Ishikawa (cell line): ENCODE measurements at regions not wholly inside any gene's neighbourhood (a gene's known extent, or its start where the extent isn't known, plus 50 kb on each side); places are given as distances from the start of the nearest gene placed in this dataset.

Experiments used
- CEBPB ChIP-seq: IDR thresholded peaks from 2 replicates; pipeline ENCODE4 v1.6.1; 2012
- CREB1 ChIP-seq: IDR thresholded peaks from 2 replicates; pipeline ENCODE4 v1.6.1; 2012; ENCODE audit warnings: low read depth
- EGR1 ChIP-seq: IDR thresholded peaks from 2 replicates; pipeline ENCODE4 v1.6.1; 2012
- EP300 ChIP-seq: IDR thresholded peaks from 2 replicates; pipeline ENCODE4 v1.6.1; 2012; ENCODE audit warnings: borderline replicate concordance
- FOXM1 ChIP-seq: IDR thresholded peaks from 2 replicates; pipeline ENCODE4 v1.6.1; 2012; ENCODE audit warnings: low read depth, borderline replicate concordance
- NFIC ChIP-seq: IDR thresholded peaks from 2 replicates; pipeline ENCODE4 v1.6.1; 2012
- RAD21 ChIP-seq: IDR thresholded peaks from 2 replicates; pipeline ENCODE4 v1.6.1; 2012; ENCODE audit warnings: low read depth
- TAF1 ChIP-seq: IDR thresholded peaks from 2 replicates; pipeline ENCODE4 v1.6.1; 2012; ENCODE audit warnings: low read depth, mild to moderate bottlenecking
- TCF12 ChIP-seq: IDR thresholded peaks from 2 replicates; pipeline ENCODE4 v1.6.1; 2012; ENCODE audit warnings: low read depth
- TEAD4 ChIP-seq: IDR thresholded peaks from 2 replicates; pipeline ENCODE4 v1.6.1; 2012
- YY1 ChIP-seq: IDR thresholded peaks from 2 replicates; pipeline ENCODE4 v1.6.1; 2012; ENCODE audit warnings: low read depth
- ZBTB7A ChIP-seq: IDR thresholded peaks from 2 replicates; pipeline ENCODE4 v1.6.1; 2012; ENCODE audit warnings: low read depth
- TF ChIP-seq, protein P1 (sequence below): IDR thresholded peaks from 2 replicates; pipeline ENCODE4 v1.6.1; 2012; ENCODE audit warnings: low read depth, mild to moderate bottlenecking
- TF ChIP-seq, protein P2 (sequence below): IDR thresholded peaks from 2 replicates; pipeline ENCODE4 v1.6.1; 2012
- TF ChIP-seq, protein P3 (sequence below): IDR thresholded peaks from 2 replicates; pipeline ENCODE4 v1.6.1; 2012

DNA sequence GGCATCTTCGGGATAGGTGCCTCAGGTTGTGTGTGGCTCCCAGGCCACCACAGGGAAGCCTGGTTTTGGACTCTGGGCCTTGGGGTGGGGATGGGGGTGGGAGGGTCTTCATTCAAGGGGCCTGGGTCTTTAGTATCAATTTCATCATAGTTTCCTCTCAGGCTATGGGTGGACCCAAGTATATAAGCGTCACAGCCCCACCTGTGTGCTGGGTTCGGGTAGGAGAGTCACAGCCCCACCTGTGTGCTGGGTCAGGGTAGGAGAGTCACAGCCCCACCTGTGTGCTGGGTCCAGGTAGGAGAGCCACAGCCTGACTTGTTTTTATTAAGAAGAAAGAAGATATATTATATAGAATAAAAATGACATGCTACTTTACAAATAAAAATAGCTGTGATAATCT lies 422.1 kb downstream of the BRD1 start:
- TF ChIP-seq, protein P1, sequence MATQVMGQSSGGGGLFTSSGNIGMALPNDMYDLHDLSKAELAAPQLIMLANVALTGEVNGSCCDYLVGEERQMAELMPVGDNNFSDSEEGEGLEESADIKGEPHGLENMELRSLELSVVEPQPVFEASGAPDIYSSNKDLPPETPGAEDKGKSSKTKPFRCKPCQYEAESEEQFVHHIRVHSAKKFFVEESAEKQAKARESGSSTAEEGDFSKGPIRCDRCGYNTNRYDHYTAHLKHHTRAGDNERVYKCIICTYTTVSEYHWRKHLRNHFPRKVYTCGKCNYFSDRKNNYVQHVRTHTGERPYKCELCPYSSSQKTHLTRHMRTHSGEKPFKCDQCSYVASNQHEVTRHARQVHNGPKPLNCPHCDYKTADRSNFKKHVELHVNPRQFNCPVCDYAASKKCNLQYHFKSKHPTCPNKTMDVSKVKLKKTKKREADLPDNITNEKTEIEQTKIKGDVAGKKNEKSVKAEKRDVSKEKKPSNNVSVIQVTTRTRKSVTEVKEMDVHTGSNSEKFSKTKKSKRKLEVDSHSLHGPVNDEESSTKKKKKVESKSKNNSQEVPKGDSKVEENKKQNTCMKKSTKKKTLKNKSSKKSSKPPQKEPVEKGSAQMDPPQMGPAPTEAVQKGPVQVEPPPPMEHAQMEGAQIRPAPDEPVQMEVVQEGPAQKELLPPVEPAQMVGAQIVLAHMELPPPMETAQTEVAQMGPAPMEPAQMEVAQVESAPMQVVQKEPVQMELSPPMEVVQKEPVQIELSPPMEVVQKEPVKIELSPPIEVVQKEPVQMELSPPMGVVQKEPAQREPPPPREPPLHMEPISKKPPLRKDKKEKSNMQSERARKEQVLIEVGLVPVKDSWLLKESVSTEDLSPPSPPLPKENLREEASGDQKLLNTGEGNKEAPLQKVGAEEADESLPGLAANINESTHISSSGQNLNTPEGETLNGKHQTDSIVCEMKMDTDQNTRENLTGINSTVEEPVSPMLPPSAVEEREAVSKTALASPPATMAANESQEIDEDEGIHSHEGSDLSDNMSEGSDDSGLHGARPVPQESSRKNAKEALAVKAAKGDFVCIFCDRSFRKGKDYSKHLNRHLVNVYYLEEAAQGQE = no peak

DNA sequence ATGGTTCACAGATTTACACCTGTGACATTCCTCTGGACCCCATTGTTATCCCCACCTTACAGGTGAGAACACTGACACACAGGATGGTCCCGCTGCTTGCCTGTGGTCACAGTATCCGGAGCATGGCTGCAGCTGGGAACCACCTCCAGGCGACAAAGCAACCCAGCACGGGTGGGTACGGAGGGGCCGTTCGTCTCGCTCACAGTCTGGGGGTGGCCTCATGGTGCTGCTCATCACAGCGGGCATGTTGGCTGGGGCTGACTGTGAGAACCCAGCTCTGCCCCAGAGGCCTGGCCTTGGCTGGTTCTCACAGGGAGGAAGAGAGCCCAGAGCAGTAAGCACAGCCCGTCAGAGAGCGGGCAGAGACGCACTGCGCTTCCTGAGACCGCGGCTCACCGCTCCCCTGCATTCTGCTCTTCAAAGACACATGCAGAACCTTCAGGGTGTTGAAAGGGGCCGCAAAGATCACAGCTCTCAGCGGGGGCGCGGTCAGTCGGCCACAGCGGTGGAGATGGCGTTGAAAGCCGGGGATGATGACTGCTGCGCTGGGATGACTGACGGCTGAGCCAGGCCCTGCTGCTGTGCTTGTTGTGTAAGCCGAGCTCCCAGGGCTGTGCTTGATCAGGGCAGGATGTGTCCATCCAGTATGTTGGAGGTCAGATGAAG lies 423.0 kb downstream of the BRD1 start:
- TF ChIP-seq EGR1 (no peak), CREB1 (no peak), TCF12 (no peak), CEBPB (no peak), ZBTB7A (no peak)
- TF ChIP-seq, protein P2, sequence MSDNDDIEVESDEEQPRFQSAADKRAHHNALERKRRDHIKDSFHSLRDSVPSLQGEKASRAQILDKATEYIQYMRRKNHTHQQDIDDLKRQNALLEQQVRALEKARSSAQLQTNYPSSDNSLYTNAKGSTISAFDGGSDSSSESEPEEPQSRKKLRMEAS = no peak
- TF ChIP-seq, protein P1 = no peak

DNA sequence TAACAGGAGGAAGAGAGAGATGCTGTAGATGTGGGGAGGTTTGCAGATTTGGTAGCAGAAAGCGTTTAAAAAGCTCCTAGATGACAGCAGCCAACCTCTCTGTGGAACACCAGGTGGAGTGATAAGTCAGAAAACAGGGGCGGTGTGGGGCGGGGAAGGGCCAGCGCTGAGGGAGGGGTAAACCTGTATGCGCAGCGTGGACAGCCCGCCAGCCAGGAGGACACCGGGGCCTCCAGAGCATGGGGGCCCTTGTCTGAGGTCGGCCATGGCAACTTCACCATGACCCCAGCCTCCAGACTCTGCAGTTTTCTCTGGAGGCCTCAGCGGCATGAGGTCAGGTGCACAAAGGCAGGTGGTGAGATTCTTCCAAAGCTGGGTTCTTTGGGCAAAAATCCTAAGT lies 423.7 kb downstream of the BRD1 start:
- TF ChIP-seq NFIC = no peak
- TF ChIP-seq YY1 = no peak
- no peak for TF ChIP-seq CREB1
- TF ChIP-seq EP300 = no peak
- TF ChIP-seq TEAD4 = no peak
- TF ChIP-seq, protein P3, sequence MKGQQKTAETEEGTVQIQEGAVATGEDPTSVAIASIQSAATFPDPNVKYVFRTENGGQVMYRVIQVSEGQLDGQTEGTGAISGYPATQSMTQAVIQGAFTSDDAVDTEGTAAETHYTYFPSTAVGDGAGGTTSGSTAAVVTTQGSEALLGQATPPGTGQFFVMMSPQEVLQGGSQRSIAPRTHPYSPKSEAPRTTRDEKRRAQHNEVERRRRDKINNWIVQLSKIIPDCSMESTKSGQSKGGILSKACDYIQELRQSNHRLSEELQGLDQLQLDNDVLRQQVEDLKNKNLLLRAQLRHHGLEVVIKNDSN = no peak
- no peak for TF ChIP-seq TAF1

DNA sequence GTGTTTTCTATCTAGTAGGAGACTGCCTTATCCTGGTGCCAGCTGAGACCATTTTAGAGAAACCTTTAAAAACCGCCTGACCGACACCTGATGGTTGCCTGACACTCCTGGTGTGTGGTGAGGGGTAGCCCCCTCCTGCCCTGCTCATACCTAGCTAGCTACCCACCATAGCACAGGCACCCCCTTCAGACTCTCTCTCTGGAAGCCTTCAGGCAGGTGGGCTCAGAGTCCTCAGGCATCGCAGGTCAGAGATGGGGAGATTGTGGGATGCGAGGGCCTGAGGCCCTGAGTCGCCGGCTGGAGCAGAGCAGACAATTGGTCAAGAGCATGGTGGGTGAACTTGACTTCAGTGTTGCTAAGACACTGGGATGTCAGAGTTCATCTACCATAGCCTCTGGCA lies 424.6 kb downstream of the BRD1 start:
- TF ChIP-seq EGR1 = no peak
- TF ChIP-seq CREB1 = no peak
- TF ChIP-seq, protein P1 = no peak
- no peak for TF ChIP-seq CEBPB
- TF ChIP-seq TEAD4 = no peak
- TF ChIP-seq TAF1 = no peak
- TF ChIP-seq YY1 = no peak

DNA sequence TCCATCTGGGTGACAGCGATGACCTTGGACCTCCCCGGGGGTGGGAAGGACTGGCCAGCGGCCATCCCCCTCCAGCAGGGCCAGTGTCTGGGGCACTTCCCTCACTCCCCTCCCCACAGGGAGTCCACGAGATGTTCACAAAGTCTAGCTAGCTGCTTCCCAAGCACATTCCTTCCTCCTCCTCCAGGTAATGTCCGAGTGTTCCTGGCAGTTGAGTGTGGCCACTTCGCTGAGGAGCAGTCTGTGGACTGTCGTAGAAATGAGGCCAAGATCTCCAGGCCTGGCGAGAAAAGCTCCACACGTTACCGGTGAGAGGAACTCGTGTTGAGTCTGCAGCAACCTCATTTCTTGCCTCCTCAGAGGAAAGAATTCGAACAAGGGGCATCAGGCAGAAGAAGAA lies 425.5 kb downstream of the BRD1 start:
- TF ChIP-seq FOXM1 (no peak), EP300 (no peak), CEBPB (no peak), EGR1 (no peak), ZBTB7A (no peak), CREB1 (no peak), TCF12 (no peak), NFIC (no peak), RAD21 (no peak), TEAD4 (no peak), TAF1 (no peak), YY1 (no peak)
- TF ChIP-seq, protein P2 = no peak
- TF ChIP-seq, protein P1 = no peak
- TF ChIP-seq, protein P3 = no peak
